C4-2B (cell line): ENCODE measurements at regions not wholly inside any gene's neighbourhood (a gene's known extent, or its start where the extent isn't known, plus 50 kb on each side); places are given as distances from the start of the nearest gene placed in this dataset.

ENCODE experiments used
- H3K27ac ChIP-seq: fragments of 450-650 bp; 2 replicates; pipeline ENCODE4 v1.5.1; 2017
- ZFX ChIP-seq: fragments of 450-650 bp; IDR thresholded peaks from 2 replicates; pipeline ENCODE4 v1.6.1; 2017
- TF ChIP-seq, protein P1 (sequence below): fragments of 450-650 bp; conservative IDR thresholded peaks from 2 replicates; pipeline ENCODE4 v1.5.1; 2017; ENCODE audit warnings: mild to moderate bottlenecking

- TF ChIP-seq, protein P1, sequence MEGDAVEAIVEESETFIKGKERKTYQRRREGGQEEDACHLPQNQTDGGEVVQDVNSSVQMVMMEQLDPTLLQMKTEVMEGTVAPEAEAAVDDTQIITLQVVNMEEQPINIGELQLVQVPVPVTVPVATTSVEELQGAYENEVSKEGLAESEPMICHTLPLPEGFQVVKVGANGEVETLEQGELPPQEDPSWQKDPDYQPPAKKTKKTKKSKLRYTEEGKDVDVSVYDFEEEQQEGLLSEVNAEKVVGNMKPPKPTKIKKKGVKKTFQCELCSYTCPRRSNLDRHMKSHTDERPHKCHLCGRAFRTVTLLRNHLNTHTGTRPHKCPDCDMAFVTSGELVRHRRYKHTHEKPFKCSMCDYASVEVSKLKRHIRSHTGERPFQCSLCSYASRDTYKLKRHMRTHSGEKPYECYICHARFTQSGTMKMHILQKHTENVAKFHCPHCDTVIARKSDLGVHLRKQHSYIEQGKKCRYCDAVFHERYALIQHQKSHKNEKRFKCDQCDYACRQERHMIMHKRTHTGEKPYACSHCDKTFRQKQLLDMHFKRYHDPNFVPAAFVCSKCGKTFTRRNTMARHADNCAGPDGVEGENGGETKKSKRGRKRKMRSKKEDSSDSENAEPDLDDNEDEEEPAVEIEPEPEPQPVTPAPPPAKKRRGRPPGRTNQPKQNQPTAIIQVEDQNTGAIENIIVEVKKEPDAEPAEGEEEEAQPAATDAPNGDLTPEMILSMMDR: no peak
- TF ChIP-seq ZFX: no peak
- no peak overlapping the region for H3K27ac ChIP-seq
Observed at GRCh38 chr7:12975412-12975811, 288.0 kb downstream of the ARL4A start.

- no peak overlapping the region for H3K27ac ChIP-seq
- TF ChIP-seq ZFX: no peak
- TF ChIP-seq, protein P1: no peak
Observed at GRCh38 chr7:12979181-12979580, 291.7 kb downstream of the ARL4A start.

DNA sequence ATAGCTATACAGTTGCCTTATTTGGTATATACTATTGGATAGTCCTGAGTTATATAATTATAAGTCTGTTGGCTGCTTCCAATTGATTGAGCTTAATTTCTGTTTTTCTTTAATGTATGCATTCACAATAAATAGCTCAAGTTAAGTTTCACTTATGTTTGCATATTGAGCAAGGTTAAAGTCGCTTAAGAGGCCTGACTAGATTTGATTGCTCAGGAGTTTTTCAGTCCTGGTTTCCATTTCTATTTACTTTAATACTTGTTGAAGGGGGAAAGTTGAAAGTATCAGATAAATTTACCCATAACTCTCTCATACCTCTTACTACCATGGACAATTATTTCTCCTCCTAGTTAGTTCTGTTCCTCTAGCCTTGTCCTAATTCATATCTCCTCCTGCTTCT, 294.7 kb downstream of the ARL4A start:
- TF ChIP-seq, protein P1: no peak
- no peak for TF ChIP-seq ZFX

GRCh38 chr7:12984117-12984516, 296.7 kb downstream of the ARL4A start:
- TF ChIP-seq ZFX: no peak
- TF ChIP-seq, protein P1: no peak
- H3K27ac ChIP-seq: no peak overlapping the region

More for the DNA sequence above, 294.7 kb downstream of the ARL4A start:
- no peak overlapping the region for H3K27ac ChIP-seq

GRCh38 chr7:12985228-12985627, 297.8 kb downstream of the ARL4A start:
- H3K27ac ChIP-seq: no peak overlapping the region
- TF ChIP-seq, protein P1: no peak
- TF ChIP-seq ZFX: no peak

DNA sequence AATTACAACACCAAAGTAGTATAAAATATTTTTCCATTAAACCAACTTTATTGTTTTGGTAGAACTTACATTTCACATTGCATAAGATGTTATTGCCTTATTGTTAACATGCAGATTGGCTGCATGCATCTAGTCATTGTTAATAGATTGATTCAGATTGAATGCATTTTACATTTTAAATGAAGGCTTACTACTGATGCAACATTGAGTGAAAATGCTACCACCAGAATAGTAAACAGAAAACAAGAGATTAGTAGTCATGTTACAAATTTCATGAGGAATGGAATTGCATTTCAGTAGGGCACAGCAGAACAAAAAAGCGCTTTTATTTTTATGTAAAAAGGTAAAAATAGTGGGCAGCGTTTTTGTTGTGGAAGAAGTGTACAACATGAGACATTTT, 298.3 kb downstream of the ARL4A start:
- no peak for TF ChIP-seq ZFX
- TF ChIP-seq, protein P1: no peak
- H3K27ac ChIP-seq: no peak overlapping the region

DNA sequence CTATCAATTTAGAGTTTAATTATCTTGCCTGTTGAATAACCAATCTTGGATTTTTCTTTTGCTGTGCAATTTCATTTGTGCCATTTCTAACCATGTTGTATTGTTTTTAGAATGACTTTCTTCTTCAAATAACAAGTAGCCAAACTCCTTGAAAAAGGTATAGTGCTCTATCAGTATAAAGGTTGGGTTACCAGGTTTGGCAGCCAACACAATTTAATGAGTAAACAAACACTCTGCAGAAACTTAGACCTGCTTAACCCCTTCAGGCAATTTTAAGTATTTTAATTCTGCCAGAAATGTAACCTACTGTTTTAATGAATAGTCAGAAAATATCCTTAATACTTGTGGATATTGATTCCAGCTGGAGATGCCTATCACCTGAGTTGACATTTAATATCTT, 299.8 kb downstream of the ARL4A start:
- H3K27ac ChIP-seq: no peak overlapping the region
- TF ChIP-seq ZFX: no peak
- TF ChIP-seq, protein P1: no peak
